ENCODE measurements at regions not wholly inside any gene's neighbourhood (a gene's known extent, or its start where the extent isn't known, plus 50 kb on each side); places are given as distances from the start of the nearest gene placed in this dataset.

DNA sequence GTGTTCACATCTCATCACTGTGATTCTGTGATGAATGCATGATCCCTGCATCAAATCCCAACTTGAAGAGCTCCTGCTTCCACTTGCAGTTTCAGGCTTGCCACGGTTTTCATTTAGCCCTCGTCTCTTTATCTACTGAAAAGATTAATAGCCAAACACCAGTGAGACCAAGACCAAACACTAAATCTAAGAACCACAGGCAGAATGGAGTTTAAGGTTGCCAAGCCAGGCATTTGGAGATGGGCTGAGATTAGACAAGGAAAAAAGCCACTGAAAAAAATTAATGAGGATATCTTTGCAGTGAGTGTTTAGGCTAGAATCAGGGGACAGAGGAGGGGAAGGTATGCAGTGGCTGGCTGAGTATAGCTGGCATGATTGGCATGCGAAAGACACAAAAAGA, 227.2 kb upstream of the BLID start:
- TF ChIP-seq, protein P1, sequence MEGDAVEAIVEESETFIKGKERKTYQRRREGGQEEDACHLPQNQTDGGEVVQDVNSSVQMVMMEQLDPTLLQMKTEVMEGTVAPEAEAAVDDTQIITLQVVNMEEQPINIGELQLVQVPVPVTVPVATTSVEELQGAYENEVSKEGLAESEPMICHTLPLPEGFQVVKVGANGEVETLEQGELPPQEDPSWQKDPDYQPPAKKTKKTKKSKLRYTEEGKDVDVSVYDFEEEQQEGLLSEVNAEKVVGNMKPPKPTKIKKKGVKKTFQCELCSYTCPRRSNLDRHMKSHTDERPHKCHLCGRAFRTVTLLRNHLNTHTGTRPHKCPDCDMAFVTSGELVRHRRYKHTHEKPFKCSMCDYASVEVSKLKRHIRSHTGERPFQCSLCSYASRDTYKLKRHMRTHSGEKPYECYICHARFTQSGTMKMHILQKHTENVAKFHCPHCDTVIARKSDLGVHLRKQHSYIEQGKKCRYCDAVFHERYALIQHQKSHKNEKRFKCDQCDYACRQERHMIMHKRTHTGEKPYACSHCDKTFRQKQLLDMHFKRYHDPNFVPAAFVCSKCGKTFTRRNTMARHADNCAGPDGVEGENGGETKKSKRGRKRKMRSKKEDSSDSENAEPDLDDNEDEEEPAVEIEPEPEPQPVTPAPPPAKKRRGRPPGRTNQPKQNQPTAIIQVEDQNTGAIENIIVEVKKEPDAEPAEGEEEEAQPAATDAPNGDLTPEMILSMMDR (conservative IDR thresholded peaks at IDR 0.05; ENCODE audit: low read length): no peak
- no peak for TF ChIP-seq EZH2phosphoT487 (IDR thresholded peaks at IDR 0.05; ENCODE audit: borderline replicate concordance)

Data from Loucy (cell line).